ENCODE measurements at regions not wholly inside any gene's neighbourhood (a gene's known extent, or its start where the extent isn't known, plus 50 kb on each side); places are given as distances from the start of the nearest gene placed in this dataset.

- Histone ChIP-seq H2AFZ (ENCODE audit: low read length) (no peak overlapping the region), H3K27me3 (ENCODE audit: insufficient read depth, low read length) (no peaks in the 10 kb centered on the region), H3K27ac (ENCODE audit: low read depth, low read length) (no peak overlapping the region), H3K79me2 (ENCODE audit: insufficient read depth, low read length) (no peaks in the 10 kb centered on the region), H3K4me1 (ENCODE audit: insufficient read depth, low read length) (no peaks in the 10 kb centered on the region), H4K20me1 (ENCODE audit: insufficient read depth, low read length) (no peaks in the 10 kb centered on the region), H3K4me3 (ENCODE audit: insufficient read depth, low read length) (no peak overlapping the region), H3K36me3 (ENCODE audit: insufficient read depth, low read length) (no peaks in the 10 kb centered on the region), H3K4me2 (ENCODE audit: insufficient read depth, low read length) (no peak overlapping the region), H3K9me3 (ENCODE audit: low read depth, low read length) (peaks cover 4% of the 10 kb centered on the region)
- TF ChIP-seq CTCF (IDR thresholded peaks at IDR 0.05; ENCODE audit: extremely low read depth, low read depth, low read length), result no peak
- DNase-seq (ENCODE audit: insufficient read length, low spot score, missing footprints), result no peak
Measured at GRCh38 chr11:22078063-22078462, 114.8 kb upstream of the ANO5 start.

GRCh38 chr11:22079133-22079872 is 113.6 kb upstream of the ANO5 start:
- Histone ChIP-seq H3K27me3 (ENCODE audit: insufficient read depth, low read length) (no peaks in the 10 kb centered on the region), H2AFZ (ENCODE audit: low read length) (no peak overlapping the region), H3K4me1 (ENCODE audit: insufficient read depth, low read length) (no peaks in the 10 kb centered on the region), H3K79me2 (ENCODE audit: insufficient read depth, low read length) (no peaks in the 10 kb centered on the region), H3K36me3 (ENCODE audit: insufficient read depth, low read length) (no peaks in the 10 kb centered on the region), H3K9me3 (ENCODE audit: low read depth, low read length) (peaks cover 4% of the 10 kb centered on the region), H3K27ac (ENCODE audit: low read depth, low read length) (no peak overlapping the region), H3K4me2 (ENCODE audit: insufficient read depth, low read length) (no peak overlapping the region), H4K20me1 (ENCODE audit: insufficient read depth, low read length) (no peaks in the 10 kb centered on the region), H3K4me3 (ENCODE audit: insufficient read depth, low read length) (no peak overlapping the region)
- DNase-seq (ENCODE audit: insufficient read length, low spot score, missing footprints), result no peak
- no peak for TF ChIP-seq CTCF (IDR thresholded peaks at IDR 0.05; ENCODE audit: extremely low read depth, low read depth, low read length)

- Histone ChIP-seq H3K36me3 (ENCODE audit: insufficient read depth, low read length) (no peaks in the 10 kb centered on the region), H3K9me3 (ENCODE audit: low read depth, low read length) (peaks cover 7% of the 10 kb centered on the region), H3K27me3 (ENCODE audit: insufficient read depth, low read length) (no peaks in the 10 kb centered on the region), H3K4me2 (ENCODE audit: insufficient read depth, low read length) (no peak overlapping the region), H3K27ac (ENCODE audit: low read depth, low read length) (no peak overlapping the region), H3K4me1 (ENCODE audit: insufficient read depth, low read length) (no peaks in the 10 kb centered on the region), H4K20me1 (ENCODE audit: insufficient read depth, low read length) (no peaks in the 10 kb centered on the region), H2AFZ (ENCODE audit: low read length) (no peak overlapping the region), H3K79me2 (ENCODE audit: insufficient read depth, low read length) (no peaks in the 10 kb centered on the region), H3K4me3 (ENCODE audit: insufficient read depth, low read length) (no peak overlapping the region)
- no peak for DNase-seq (ENCODE audit: insufficient read length, low spot score, missing footprints)
- TF ChIP-seq CTCF (IDR thresholded peaks at IDR 0.05; ENCODE audit: extremely low read depth, low read depth, low read length), result no peak
Measured at GRCh38 chr11:22082178-22082577, 110.7 kb upstream of the ANO5 start.

- TF ChIP-seq CTCF (IDR thresholded peaks at IDR 0.05; ENCODE audit: extremely low read depth, low read depth, low read length), result no peak
- Histone ChIP-seq H3K4me1 (ENCODE audit: insufficient read depth, low read length) (no peaks in the 10 kb centered on the region), H3K9me3 (ENCODE audit: low read depth, low read length) (peaks cover 7% of the 10 kb centered on the region), H3K79me2 (ENCODE audit: insufficient read depth, low read length) (no peaks in the 10 kb centered on the region), H3K27me3 (ENCODE audit: insufficient read depth, low read length) (no peaks in the 10 kb centered on the region), H3K27ac (ENCODE audit: low read depth, low read length) (no peak overlapping the region), H3K4me3 (ENCODE audit: insufficient read depth, low read length) (no peak overlapping the region), H3K36me3 (ENCODE audit: insufficient read depth, low read length) (no peaks in the 10 kb centered on the region), H3K4me2 (ENCODE audit: insufficient read depth, low read length) (no peak overlapping the region), H4K20me1 (ENCODE audit: insufficient read depth, low read length) (no peaks in the 10 kb centered on the region), H2AFZ (ENCODE audit: low read length) (no peak overlapping the region)
- no peak for DNase-seq (ENCODE audit: insufficient read length, low spot score, missing footprints)
Measured at GRCh38 chr11:22082788-22083187, 110.1 kb upstream of the ANO5 start.

Data from osteoblast (primary cell).